ENCODE measurements at regions not wholly inside any gene's neighbourhood (a gene's known extent, or its start where the extent isn't known, plus 50 kb on each side); places are given as distances from the start of the nearest gene placed in this dataset.
"Not testable (repeated sequence)": the region's sequence is repeated elsewhere in the genome, so short reads cannot be mapped to it uniquely, and the experiment has no call there.

- DNase-seq = no peak
Observed at GRCh38 chr3:26422415-26422814, 200.2 kb upstream of the LRRC3B start.

- DNase-seq = no peak
Observed at GRCh38 chr3:26425076-26425475, 197.5 kb upstream of the LRRC3B start.

- DNase-seq = no peak
Observed at GRCh38 chr3:26428992-26429391, 193.6 kb upstream of the LRRC3B start.

GRCh38 chr3:26437678-26438077 is 184.9 kb upstream of the LRRC3B start:
- DNase-seq = no peak

GRCh38 chr3:26438325-26438940 is 184.1 kb upstream of the LRRC3B start:
- no peak for DNase-seq

- DNase-seq = no peak
Observed at GRCh38 chr3:26438981-26439884, 183.3 kb upstream of the LRRC3B start.

- no peak for DNase-seq
Observed at GRCh38 chr3:26449996-26450395, 172.6 kb upstream of the LRRC3B start.

GRCh38 chr3:26452363-26452762 is 170.2 kb upstream of the LRRC3B start:
- DNase-seq = no peak

GRCh38 chr3:26460985-26461384 is 161.6 kb upstream of the LRRC3B start:
- no peak for DNase-seq

GRCh38 chr3:26472345-26472744 is 150.2 kb upstream of the LRRC3B start:
- DNase-seq = no peak

GRCh38 chr3:26474706-26475105 is 147.9 kb upstream of the LRRC3B start:
- DNase-seq = no peak

GRCh38 chr3:26480377-26480776 is 142.2 kb upstream of the LRRC3B start:
- no peak for DNase-seq

GRCh38 chr3:26484140-26484539 is 138.4 kb upstream of the LRRC3B start:
- no peak for DNase-seq

- DNase-seq = no peak
Observed at GRCh38 chr3:26498271-26498670, 124.3 kb upstream of the LRRC3B start.

- DNase-seq = no peak
Observed at GRCh38 chr3:26505399-26505798, 117.2 kb upstream of the LRRC3B start.

- DNase-seq = not testable (repeated sequence)
Observed at GRCh38 chr3:26514445-26515029, 108.0 kb upstream of the LRRC3B start.

- no peak for DNase-seq
Observed at GRCh38 chr3:26515351-26515750, 107.2 kb upstream of the LRRC3B start.

GRCh38 chr3:26521261-26521660 is 101.3 kb upstream of the LRRC3B start:
- DNase-seq = no peak

GRCh38 chr3:26522919-26523318 is 99.7 kb upstream of the LRRC3B start:
- no peak for DNase-seq

GRCh38 chr3:26525013-26525412 is 97.6 kb upstream of the LRRC3B start:
- no peak for DNase-seq

GRCh38 chr3:26535151-26535550 is 87.4 kb upstream of the LRRC3B start:
- no peak for DNase-seq

GRCh38 chr3:26536955-26537354 is 85.6 kb upstream of the LRRC3B start:
- no peak for DNase-seq

GRCh38 chr3:26550413-26550812 is 72.2 kb upstream of the LRRC3B start:
- DNase-seq = no peak

- no peak for DNase-seq
Observed at GRCh38 chr3:26556637-26557036, 65.9 kb upstream of the LRRC3B start.

Measured in stimulated activated naive CD4-positive, alpha-beta T cell (primary cell).